ENCODE measurements at regions not wholly inside any gene's neighbourhood (a gene's known extent, or its start where the extent isn't known, plus 50 kb on each side); places are given as distances from the start of the nearest gene placed in this dataset.

- Histone ChIP-seq H3K9ac (ENCODE audit: low read length) (no peak overlapping the region), H3K4me3 (ENCODE audit: low read length) (no peak overlapping the region), H3K4me2 (ENCODE audit: low read length) (no peak overlapping the region), H4K20me1 (ENCODE audit: insufficient read depth) (no peaks in the 10 kb centered on the region), H3F3A (ENCODE audit: insufficient read depth, low read length, poor library complexity, severe bottlenecking) (no peaks in the 10 kb centered on the region), H3K9me2 (ENCODE audit: insufficient read depth, low read length) (no peaks in the 10 kb centered on the region), H3K36me3 (ENCODE audit: insufficient read depth, low read length) (no peaks in the 10 kb centered on the region), H2AFZ (ENCODE audit: low read depth, low read length) (no peak overlapping the region), H3K27ac (ENCODE audit: low read length) (no peak overlapping the region), H3K27me3 (ENCODE audit: insufficient read depth, low read depth, low read length) (no peaks in the 10 kb centered on the region), H3K79me2 (replicated peaks; ENCODE audit: insufficient read depth, low read length) (no peaks in the 10 kb centered on the region), H3K9me3 (ENCODE audit: low read length) (no peaks in the 10 kb centered on the region)
- TF ChIP-seq EP300 (conservative IDR thresholded peaks at IDR 0.05; ENCODE audit: poor library complexity, severe bottlenecking) (no peak), POLR2AphosphoS5 (IDR thresholded peaks at IDR 0.05) (no peak), CTCF (IDR thresholded peaks at IDR 0.05; ENCODE audit: poor library complexity, severe bottlenecking) (no peak), EZH2 (IDR thresholded peaks at IDR 0.05; ENCODE audit: borderline replicate concordance, insufficient read depth, low read length, poor library complexity, severe bottlenecking) (no peak), SMC3 (conservative IDR thresholded peaks at IDR 0.05; ENCODE audit: poor library complexity) (no peak), TAF1 (IDR thresholded peaks at IDR 0.05; ENCODE audit: low read depth) (no peak), MXI1 (conservative IDR thresholded peaks at IDR 0.05; ENCODE audit: poor library complexity, severe bottlenecking) (no peak), RAD21 (conservative IDR thresholded peaks at IDR 0.05) (no peak), REST (IDR thresholded peaks at IDR 0.05; ENCODE audit: borderline replicate concordance) (no peak)
These were observed 110.2 kb downstream of the VAPA start for GRCh38 chr18:10023853-10024570.

- Histone ChIP-seq H3K79me2 (replicated peaks; ENCODE audit: insufficient read depth, low read length) (no peaks in the 10 kb centered on the region), H3K4me3 (ENCODE audit: low read length) (no peak overlapping the region), H3K9me3 (ENCODE audit: low read length) (no peaks in the 10 kb centered on the region), H3K4me2 (ENCODE audit: low read length) (no peak overlapping the region), H3K36me3 (ENCODE audit: insufficient read depth, low read length) (no peaks in the 10 kb centered on the region), H3K9ac (ENCODE audit: low read length) (no peak overlapping the region), H3K9me2 (ENCODE audit: insufficient read depth, low read length) (no peaks in the 10 kb centered on the region), H3F3A (ENCODE audit: insufficient read depth, low read length, poor library complexity, severe bottlenecking) (no peaks in the 10 kb centered on the region), H2AFZ (ENCODE audit: low read depth, low read length) (no peak overlapping the region), H3K27ac (ENCODE audit: low read length) (no peak overlapping the region), H4K20me1 (ENCODE audit: insufficient read depth) (no peaks in the 10 kb centered on the region), H3K27me3 (ENCODE audit: insufficient read depth, low read depth, low read length) (no peaks in the 10 kb centered on the region)
- no peak for TF ChIP-seq CTCF (IDR thresholded peaks at IDR 0.05; ENCODE audit: poor library complexity, severe bottlenecking)
- TF ChIP-seq MXI1 (conservative IDR thresholded peaks at IDR 0.05; ENCODE audit: poor library complexity, severe bottlenecking): no peak
- TF ChIP-seq TAF1 (IDR thresholded peaks at IDR 0.05; ENCODE audit: low read depth): no peak
- TF ChIP-seq SMC3 (conservative IDR thresholded peaks at IDR 0.05; ENCODE audit: poor library complexity): no peak
- TF ChIP-seq POLR2AphosphoS5 (IDR thresholded peaks at IDR 0.05): no peak
- TF ChIP-seq REST (IDR thresholded peaks at IDR 0.05; ENCODE audit: borderline replicate concordance): no peak
- TF ChIP-seq RAD21 (conservative IDR thresholded peaks at IDR 0.05): no peak
- no peak for TF ChIP-seq EP300 (conservative IDR thresholded peaks at IDR 0.05; ENCODE audit: poor library complexity, severe bottlenecking)
- TF ChIP-seq EZH2 (IDR thresholded peaks at IDR 0.05; ENCODE audit: borderline replicate concordance, insufficient read depth, low read length, poor library complexity, severe bottlenecking): no peak
These were observed 112.2 kb downstream of the VAPA start for GRCh38 chr18:10025711-10026670.
